Glutamatergic neuron (in vitro differentiated cells): ENCODE measurements at regions not wholly inside any gene's neighbourhood (a gene's known extent, or its start where the extent isn't known, plus 50 kb on each side); places are given as distances from the start of the nearest gene placed in this dataset.

Source experiments
- DNase-seq: peaks from one replicate; pipeline ENCODE4 v3.0.0; 2022
- H3K27ac Mint-ChIP-seq: one replicate; pipeline ENCODE4 v1.8.0; 2020; ENCODE audit warnings: mild to moderate bottlenecking, mixed read lengths, inconsistent platforms; ENCODE audit not compliant: unreplicated experiment
- H3K27me3 Mint-ChIP-seq: one replicate; pipeline ENCODE4 v1.8.0; 2020; ENCODE audit warnings: mild to moderate bottlenecking, moderate library complexity, mixed read lengths, inconsistent platforms; ENCODE audit not compliant: unreplicated experiment
- H3K36me3 Mint-ChIP-seq: one replicate; pipeline ENCODE4 v1.8.0; 2020; ENCODE audit warnings: mild to moderate bottlenecking, mixed read lengths, inconsistent platforms; ENCODE audit not compliant: unreplicated experiment
- H3K4me1 Mint-ChIP-seq: one replicate; pipeline ENCODE4 v1.8.0; 2020; ENCODE audit warnings: mild to moderate bottlenecking, low read depth, mixed read lengths, inconsistent platforms; ENCODE audit not compliant: unreplicated experiment
- H3K4me3 Mint-ChIP-seq: one replicate; pipeline ENCODE4 v1.8.0; 2020; ENCODE audit warnings: mild to moderate bottlenecking, mixed read lengths, inconsistent platforms; ENCODE audit not compliant: unreplicated experiment
- H3K9me3 Mint-ChIP-seq: one replicate; pipeline ENCODE4 v1.8.0; 2020; ENCODE audit warnings: mild to moderate bottlenecking, moderate library complexity, mixed read lengths, inconsistent platforms; ENCODE audit not compliant: unreplicated experiment
- CTCF ChIP-seq: fragments of 200-600 bp; sonication (generic); IDR thresholded peaks from one replicate; pipeline ENCODE4 v1.5.0; 2021; ENCODE audit not compliant: partially characterized antibody, unreplicated experiment

DNA sequence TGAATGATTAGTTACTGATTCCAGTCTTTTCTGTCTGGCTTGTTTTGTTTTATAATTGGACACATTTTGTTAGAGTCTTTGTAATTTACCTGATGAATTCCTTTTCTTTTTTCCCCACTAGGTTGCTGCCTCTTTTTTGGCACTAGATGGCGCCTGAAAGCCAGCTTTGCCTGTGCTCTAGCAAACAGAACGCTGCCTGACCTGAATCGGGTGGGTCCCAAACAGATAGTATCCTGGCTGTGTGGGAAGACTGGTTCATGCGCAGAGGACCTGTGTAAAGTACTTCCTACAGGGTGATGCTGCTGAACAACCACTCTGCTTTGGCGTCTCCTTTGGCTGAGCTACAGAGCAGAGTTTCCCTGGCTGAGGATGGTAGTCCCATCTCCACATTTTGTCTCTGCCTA is 288.2 kb downstream of the IKZF2 start:
- Mint-ChIP-seq H3K27me3 (peaks cover 3% of the 10 kb centered on the region), H3K9me3 (peaks cover 3% of the 10 kb centered on the region), H3K27ac (no peak overlapping the region), H3K36me3 (peaks cover 10% of the 10 kb centered on the region), H3K4me3 (no peak overlapping the region), H3K4me1 (no peaks in the 10 kb centered on the region)
- peak; percentile 29 for DNase-seq
- peak; percentile 44 for TF ChIP-seq CTCF

DNA sequence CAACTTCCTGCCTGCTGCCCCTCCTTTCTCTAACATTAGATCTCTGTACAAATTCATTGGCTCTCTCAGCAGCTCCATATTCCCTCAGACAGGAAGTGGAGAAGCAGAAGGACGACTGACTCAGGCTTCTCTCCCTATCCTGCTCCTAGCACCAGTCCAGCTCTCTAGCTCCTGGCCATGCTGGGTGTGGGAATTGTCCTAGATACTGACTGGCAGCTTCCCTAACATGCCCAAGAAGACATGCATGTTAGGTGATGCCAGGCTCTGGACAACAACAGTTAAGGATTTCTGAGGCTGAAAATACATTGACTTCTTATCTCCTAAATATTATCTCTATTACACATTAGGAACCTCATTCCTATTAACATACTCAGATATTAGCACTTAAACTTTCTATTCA is 292.9 kb downstream of the IKZF2 start:
- Mint-ChIP-seq H3K27ac (no peak overlapping the region), H3K27me3 (peaks cover 3% of the 10 kb centered on the region), H3K4me3 (no peak overlapping the region), H3K36me3 (peaks cover 10% of the 10 kb centered on the region), H3K4me1 (no peaks in the 10 kb centered on the region), H3K9me3 (peaks cover 3% of the 10 kb centered on the region)
- no peak for TF ChIP-seq CTCF
- DNase-seq = no peak

DNA sequence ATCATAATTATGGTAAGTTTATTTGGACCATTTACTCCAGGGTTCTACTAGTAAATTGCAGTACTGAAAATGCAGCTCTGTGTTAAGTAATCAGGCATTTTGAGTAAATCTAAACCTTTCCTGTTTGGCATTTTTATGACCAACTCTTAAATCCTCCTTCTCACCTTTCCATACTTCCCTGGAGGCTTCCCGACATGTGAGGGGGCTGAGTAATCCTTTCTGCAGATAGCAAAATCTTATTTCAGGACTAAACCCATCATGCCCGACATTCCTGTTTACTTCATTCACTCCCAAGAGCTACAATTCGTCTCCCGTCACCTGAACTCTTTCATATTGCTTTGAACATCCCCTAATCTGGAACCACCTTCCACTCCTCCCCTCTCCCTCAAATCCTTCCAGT is 296.6 kb downstream of the IKZF2 start:
- no peaks in the 10 kb centered on the region for H3K4me1 Mint-ChIP-seq
- TF ChIP-seq CTCF = no peak
- no peak overlapping the region for H3K4me3 Mint-ChIP-seq
- H3K9me3 Mint-ChIP-seq = no peaks in the 10 kb centered on the region
- H3K27ac Mint-ChIP-seq = no peak overlapping the region
- no peak for DNase-seq
- H3K27me3 Mint-ChIP-seq = peaks cover 3% of the 10 kb centered on the region
- H3K36me3 Mint-ChIP-seq = no peaks in the 10 kb centered on the region

DNA sequence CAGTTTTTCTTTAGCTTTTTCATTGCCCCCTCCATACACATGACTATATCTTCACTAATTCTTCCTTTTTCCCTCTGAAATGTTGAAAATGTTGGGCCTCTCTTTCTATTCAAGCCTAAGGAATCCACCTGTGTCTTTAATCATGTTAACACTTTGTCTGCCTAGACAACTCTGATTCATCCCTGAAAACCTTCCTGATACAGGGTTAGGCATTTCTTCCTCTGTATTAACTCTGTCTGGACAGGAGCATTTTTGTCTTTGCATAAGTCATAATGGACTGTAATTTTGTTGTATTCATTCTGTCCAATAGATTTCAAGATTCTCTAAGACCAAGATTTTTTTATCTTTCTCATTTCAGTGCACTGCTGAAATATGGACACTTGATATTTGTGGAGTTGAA is 297.3 kb downstream of the IKZF2 start:
- no peak overlapping the region for H3K27ac Mint-ChIP-seq
- no peaks in the 10 kb centered on the region for H3K4me1 Mint-ChIP-seq
- no peaks in the 10 kb centered on the region for H3K9me3 Mint-ChIP-seq

DNA sequence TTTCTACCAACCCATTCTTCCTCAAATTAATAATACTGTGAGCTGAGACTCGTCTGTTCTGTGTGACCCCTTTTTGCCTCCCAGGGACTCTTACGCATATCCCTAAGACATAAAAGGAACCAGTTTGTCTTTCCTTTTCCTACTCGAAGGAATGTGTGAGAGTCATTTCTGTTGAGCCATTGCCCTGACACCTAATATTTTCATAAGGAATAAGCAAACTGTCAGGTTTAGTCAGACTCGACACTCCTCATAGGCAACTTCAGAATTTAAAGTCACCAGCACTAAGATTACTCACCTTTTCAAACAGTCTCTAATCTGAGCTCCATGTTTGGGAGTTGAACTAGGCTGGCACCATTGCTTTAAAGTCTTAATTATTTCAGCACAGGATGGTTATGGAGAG is 305.5 kb downstream of the IKZF2 start:
- Mint-ChIP-seq H3K4me3 (no peak overlapping the region), H3K4me1 (peaks cover 1% of the 10 kb centered on the region), H3K9me3 (no peaks in the 10 kb centered on the region), H3K27ac (no peak overlapping the region), H3K27me3 (peaks cover 1% of the 10 kb centered on the region), H3K36me3 (no peaks in the 10 kb centered on the region)
- no peak for DNase-seq
- no peak for TF ChIP-seq CTCF

More for the DNA sequence above, 297.3 kb downstream of the IKZF2 start:
- Mint-ChIP-seq H3K36me3 (no peaks in the 10 kb centered on the region), H3K27me3 (no peaks in the 10 kb centered on the region), H3K4me3 (no peak overlapping the region)
- DNase-seq = no peak
- no peak for TF ChIP-seq CTCF
